HG03342 (cell line): ENCODE measurements at regions not wholly inside any gene's neighbourhood (a gene's known extent, or its start where the extent isn't known, plus 50 kb on each side); places are given as distances from the start of the nearest gene placed in this dataset.

Experiments used
- ATAC-seq: cut with Tn5 transposase; IDR thresholded peaks from one replicate; pipeline ENCODE4 v1.9.1; 2021; ENCODE audit warnings: mild to moderate bottlenecking, moderate library complexity; ENCODE audit not compliant: unreplicated experiment

DNA sequence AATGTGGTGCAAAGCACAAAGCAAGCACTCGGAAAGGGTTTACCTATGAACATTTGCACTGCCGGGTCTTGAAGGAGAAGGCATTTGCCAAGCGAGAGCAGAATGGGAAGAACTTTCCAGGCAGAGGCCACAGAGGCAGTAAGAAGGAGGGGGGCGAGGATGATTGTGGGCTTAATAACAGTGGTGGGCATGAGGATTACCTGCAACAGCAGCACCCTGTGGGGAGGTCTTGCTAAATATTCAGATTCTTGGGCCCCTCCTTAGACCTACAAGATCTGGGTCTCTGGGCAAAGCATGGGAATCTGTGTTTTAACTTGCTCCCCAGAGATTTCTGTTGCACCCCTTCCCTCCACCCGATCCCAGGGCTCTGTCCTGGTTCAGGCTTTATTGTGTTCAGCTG is 75.1 kb upstream of the ZBED5 start:
- ATAC-seq, result no peak

DNA sequence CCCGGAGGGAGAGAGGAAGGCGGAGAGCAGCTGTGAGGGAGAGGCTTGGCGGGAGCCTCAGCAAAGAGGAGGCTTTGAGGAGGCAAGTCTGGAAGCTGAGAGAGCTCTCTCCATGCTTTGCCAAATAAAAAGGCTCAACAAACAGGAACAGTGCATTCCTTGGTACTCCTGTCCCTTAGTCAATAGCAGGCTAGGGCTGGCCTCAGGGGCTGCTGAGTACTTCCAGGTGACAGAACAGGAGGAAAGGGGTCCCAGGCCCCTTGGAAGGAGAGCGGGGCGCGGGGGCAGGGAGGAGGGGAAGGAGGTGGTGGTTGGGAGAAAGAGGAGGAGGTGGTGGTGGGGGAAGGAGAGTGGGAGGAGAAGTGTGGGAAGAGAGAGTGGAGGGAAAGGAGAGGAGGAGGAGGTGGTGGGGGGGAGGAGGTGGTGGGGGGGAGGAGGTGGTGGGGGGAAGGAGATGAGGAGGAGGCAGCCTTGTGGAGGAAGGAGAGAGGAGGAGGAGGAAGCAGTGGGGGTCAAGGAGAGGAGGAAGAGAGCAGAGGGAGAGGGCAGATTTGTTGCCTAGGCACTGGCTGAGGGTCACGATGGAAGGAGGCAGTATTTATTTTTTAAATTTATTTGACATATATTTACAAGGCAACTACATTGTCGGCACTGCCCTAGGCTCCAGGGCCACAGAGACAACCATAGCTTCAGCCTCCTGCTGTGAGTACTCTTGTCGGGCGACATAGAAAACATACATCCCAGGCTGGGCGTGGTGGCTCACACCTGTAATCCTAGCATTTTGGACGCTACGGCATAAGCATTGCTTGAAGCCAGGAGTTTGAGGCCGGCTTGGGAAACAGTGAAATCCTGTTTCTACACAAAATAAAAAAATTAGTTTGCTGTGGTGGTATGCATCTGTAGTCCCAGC is 74.2 kb upstream of the ZBED5 start:
- ATAC-seq, result no peak

DNA sequence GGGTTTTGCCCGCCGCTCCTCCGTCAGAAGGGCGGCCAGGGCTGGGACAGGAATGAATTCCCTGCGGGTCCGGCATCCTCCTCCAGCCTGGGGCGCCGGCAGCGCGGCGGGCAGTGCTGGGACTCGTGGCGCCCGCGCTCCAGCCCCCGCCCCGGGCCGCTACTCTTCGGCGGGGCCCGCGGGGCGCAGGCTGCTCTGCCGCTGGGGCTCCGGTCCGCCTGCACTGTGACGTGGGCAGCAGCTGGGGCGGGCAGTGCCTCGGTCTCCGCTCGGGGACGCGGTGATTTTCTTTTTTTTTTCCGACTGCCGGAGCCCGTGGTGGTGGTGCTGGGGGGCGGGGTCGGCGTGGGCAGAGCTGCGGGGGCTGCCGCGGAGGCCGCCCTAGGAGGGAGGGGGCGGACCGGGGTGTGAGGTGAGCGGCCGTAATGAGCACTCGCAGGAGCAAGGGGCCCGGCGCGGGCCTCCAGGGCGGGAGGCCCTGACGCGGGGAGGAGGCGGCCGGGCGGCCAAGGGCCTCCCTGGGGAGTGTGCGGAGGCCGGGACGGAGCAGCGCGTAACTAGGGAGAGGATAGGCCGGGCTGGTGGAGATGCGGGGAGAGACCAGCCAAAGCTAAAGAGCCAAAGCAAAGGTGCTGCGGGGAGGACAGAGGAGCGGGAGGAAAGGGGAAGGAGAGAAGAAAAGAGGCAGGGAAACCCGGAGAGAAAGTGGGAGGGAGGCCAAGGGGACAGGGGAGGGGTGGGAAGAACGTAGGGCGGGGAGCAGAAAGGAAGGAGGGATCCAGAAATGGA is 73.3 kb upstream of the ZBED5 start:
- ATAC-seq, result no peak

DNA sequence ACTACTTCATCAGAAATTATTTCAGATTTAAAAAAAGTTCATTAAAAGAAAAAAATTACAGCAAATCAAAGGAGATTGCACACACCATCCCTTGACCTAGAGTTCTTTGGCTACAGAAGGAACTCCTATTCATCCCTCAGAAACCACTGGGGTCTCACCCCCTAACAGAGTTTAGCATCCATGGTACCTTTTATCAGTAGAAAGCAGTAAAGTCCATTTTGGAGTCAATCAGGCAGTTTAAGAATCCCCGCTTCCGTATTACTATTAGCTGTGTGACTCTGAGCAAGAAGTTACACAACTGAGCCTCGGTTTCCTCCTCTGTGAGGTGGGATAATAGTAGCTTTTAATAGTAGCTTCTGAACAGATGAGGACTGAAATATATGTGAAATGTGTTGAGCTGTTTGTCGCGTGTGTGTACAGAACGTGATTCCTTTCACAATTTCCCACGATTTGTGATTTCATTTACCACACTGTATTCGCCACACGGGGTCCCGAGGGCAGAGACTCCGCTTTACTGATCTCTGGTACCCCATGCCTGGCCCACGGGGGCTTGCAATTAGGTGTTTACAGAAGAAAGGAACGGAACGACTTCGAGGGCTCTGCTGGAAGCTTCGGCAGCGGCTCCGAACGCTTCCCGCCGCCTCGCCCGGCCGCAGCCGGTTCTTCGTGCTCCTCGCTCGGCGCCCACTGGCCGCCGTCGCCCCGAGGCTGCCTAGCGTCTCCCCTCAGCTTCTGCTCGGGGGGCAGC is 72.5 kb upstream of the ZBED5 start:
- ATAC-seq, result no peak

DNA sequence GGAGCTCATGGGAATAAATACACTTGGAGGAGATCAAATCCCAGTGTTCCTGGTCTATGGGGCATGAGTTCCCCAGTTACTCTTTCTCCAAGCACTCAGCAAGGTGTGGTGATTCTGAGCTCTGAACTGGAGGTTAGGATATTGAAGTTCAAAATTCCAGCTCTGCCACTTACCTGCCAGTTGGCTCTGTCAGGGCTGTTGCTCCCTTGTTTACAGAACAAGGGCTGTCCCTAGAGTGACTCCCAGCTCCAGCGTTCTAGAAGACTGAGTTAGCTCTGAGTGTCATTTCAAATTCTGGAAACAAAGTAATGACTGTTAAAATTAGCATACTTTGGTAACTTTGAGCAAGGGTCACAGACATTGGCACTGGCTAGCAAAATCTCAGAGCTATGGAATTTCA is 69.7 kb upstream of the ZBED5 start:
- ATAC-seq, result no peak

DNA sequence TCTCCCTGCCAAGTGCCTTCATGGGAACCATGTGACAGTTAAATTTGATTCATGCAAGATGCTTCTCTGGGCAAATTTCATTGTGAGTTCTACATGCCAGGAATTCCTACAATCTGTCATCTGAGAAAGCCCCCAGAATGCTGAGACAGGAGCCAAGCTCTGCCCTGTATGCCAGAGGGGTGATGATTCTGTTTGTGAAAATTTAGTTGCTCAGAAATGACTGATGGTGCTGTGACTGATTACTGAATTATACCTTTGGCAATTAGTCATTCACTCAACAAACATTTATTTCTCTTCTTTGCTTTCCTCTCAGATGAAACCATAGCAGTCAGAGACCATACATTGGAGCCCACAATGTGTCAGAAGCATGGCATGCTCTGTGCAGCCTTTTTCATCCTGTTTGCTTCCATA is 69.0 kb upstream of the ZBED5 start:
- ATAC-seq, result no peak

DNA sequence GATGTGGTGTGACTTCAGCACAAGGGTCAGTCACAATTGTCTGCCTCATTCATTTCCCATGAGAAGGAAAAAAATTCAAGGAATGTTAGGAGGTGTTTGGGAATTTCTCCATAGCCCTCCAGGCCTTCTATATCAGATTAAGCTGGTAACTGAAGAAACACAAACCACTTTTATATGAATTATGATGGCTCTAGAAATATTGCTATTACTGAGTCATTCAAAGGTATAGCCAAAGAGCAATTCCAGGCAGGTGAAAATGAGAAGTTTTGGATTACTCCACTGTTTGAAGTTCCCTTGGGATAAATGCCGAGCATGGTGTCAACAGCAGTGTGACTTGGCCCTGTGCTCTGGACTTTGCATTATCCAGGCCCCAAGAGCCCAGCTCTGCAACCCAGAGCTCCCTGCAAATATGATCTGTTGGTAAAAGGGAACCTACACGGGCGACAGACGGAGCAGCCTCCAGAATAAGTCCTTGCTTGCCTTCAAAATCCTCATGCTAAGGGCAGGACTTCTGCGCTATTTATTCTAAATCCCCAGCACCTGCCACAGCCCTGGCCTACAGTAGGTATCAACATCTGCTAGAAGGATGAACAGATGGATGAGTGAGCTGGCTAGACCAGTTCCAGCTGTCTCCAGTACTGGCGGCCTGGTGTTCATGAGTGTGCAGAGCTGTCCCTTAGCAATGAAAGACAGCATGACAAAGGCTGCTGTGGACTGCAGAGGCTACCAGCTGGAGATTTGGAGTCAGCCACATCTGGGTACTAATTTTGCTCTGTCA is 67.5 kb upstream of the ZBED5 start:
- no peak for ATAC-seq

DNA sequence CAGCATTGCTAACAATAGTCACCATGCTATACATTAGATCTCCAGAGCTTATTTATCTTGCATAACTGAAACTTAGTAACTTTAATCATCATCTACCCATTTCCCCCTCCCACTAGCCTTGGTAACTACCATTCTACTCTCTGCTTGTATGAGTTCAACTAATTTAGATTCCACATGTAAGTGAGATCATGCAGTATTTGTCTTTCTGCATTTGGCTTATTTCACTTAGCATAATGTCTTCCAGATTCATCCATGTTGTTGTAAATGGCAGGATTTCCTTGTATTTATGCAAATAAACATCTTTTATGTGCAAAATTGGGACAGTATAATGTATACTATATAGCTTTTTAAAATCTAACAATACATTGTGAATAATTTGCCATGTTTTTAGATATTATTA is 66.0 kb upstream of the ZBED5 start:
- ATAC-seq, result no peak

DNA sequence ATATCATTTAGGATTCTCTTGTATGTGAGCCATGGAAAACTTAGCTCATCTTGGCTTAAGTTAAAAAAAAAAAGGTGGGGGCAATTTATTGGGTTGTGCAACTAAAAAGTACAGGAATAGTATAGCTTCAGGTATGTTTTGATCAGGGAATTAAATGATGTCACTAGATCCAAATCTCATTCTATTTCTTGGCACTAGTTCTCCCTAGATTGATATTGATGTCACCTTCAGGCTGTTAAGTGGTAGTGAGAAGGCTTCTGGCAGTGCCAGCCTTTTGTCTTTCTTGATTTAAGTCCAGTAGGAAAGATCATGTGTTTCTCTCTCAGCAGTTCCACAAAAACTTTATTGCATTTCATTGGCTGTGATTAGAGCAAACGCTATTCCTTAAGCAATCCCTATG is 65.0 kb upstream of the ZBED5 start:
- no peak for ATAC-seq

DNA sequence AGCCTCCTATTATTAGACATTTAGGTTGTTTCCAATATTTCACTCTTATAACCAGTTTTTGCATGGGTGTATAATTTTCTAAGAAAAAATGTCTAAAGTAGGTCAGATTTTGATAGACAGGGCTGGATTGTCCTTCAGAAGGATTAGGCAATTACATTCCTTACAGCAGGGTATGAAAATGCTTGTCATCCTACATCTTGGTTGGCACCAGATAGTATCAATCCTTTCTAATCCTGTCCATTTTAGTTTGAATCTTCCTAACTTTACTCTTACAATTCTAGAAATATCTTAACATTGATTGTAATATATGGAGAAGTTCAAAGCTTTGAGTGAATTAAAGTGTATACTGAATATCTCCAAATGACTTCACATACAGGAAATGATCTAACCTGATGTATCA is 63.0 kb upstream of the ZBED5 start:
- ATAC-seq, result no peak

DNA sequence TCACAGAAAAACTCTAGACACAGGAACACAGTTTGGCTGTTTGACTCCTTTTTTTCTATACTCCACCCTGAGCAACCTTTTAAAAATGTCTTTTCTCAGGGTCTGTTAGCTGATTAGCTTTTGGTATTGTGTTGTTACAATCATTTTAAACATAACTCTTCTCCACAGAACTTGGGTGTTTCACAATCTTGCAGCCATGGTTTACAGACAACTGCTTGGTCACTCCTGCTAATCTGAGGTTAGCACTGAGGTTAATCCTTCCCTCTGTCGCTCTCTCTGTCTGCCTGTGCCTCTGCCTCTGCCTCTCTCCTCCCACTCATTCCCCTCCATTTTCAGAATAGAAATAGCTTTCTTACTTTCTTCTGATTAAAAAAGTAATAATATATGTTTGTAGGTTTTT is 62.4 kb upstream of the ZBED5 start:
- no peak for ATAC-seq

DNA sequence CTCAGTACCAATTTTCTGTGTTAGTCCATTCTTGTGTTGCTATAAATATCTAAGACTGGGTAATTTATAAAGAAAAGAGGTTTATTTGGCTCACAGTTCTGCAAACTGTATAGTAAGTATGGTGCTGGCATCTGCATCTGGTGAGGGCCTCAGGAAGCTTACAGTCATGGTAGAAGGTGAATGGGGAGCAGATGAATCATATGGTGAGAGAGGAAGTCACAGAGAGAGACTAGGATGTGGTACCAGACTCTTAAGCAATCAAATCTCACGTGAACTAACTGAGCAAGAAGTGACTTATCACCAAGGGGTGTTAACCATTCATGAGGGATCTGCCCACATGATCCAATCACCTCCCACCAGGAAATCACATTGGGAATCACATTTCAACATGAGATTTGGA is 60.8 kb upstream of the ZBED5 start:
- ATAC-seq, result no peak

DNA sequence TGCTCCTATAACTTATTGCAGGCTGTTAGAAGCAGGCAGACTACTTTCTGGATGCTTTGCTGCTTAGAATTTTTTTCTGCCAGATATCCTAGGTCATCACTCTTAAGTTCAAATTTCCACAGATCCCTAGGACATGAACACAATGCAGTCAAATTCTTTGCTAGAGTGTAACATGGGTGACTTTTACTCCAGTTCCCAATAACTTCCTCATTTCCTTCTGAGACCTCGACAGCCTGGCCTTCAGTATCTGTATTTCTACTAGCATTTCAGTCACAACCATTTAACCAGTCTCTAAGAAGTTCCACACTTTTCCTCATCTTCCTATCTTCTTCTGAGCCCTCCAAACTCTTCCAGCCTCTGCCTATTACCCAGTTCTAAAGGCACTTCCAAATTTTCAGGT is 60.4 kb upstream of the ZBED5 start:
- ATAC-seq, result no peak

DNA sequence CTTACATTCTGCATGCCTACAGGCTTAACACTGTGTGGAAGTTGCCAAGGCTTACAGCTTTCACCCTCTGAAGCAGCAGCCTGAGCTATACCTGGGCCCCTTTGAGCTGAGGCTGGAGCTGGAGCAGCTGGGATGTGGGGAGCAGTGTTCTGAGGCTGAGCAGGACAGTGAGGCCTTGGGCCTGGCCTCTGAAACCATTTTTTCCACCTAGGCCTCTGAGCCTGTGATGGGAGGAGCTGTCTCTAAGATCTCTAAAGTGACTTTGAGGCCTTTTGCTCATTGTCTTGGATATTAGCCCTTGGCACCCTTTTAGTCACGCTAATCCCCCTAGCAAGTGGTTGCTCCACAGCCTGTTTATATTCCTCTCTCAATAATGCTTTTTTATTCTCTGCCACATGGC is 59.9 kb upstream of the ZBED5 start:
- ATAC-seq, result no peak

DNA sequence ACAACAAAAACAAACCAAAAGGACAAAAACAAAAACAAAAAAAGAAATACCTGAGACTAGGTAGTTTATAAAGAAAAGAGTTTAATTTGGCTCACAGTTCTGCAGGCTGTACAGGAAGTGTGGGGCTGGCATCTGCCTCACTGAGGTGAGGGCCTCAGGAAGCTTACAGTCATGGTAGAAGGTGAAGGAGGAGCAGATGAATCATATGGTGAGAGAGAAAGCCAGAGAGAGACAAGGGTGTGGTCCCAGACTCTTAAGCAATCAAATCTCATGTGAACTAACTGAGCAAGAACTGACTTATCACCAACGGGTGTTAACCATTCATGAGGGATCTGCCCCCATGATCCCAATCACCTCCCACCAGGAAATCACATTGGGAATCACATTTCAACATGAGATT is 58.8 kb upstream of the ZBED5 start:
- ATAC-seq, result no peak

DNA sequence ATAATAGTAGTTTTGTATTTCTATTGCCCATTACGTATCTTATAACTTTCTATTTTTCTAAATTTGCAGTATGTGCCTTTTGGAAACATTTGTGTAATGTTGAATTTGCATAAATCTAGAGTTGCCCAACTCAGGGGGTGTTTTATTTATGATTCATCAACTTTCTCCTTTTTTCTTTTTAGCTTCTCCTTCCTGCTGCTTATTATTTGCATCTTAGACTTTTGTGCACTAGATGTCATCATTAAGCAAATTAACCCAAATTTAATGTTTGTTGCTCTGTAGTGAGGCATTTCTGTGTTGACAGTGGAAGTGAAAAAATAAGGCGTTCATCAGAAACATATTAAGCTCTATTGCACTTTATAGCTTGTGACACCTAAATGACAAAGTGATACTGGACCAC is 56.2 kb upstream of the ZBED5 start:
- no peak for ATAC-seq

DNA sequence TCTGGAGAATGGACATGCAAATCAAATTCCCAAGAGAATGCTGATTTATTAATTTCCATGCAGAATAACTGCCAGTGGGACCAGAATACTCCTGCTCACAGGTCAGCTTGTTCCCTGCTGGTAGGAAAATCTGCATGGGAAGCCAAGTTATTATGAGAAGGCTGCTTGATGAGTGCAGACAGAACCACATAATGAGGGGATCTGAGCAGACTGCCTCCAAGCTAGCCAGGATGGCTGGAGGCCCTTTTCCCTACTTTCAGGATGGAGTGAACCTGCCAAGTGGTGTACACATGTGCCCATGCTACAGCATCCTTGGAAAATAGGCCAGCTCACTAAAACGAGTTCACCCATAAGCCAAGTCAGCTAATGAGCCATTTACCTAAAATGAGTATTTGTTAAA is 55.2 kb upstream of the ZBED5 start:
- ATAC-seq, result no peak

DNA sequence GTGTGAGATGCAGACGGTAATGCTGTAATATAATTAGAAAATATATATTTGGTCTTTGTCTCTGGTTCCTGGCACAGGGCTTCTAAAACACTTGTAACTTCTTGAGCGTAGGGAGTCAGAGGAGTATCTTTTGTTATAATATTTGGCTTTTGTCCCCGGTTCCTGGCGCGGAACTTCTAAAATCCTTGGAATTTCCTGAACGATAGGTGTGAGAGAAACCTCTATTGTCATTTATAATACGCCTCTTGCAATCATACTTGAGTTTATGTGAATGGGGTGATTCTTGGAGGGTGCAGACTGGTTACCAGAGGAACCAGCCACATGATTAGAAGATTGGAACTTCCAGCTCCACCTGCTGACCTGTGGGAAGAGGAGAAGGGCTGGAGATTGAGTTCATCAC is 54.1 kb upstream of the ZBED5 start:
- no peak for ATAC-seq

DNA sequence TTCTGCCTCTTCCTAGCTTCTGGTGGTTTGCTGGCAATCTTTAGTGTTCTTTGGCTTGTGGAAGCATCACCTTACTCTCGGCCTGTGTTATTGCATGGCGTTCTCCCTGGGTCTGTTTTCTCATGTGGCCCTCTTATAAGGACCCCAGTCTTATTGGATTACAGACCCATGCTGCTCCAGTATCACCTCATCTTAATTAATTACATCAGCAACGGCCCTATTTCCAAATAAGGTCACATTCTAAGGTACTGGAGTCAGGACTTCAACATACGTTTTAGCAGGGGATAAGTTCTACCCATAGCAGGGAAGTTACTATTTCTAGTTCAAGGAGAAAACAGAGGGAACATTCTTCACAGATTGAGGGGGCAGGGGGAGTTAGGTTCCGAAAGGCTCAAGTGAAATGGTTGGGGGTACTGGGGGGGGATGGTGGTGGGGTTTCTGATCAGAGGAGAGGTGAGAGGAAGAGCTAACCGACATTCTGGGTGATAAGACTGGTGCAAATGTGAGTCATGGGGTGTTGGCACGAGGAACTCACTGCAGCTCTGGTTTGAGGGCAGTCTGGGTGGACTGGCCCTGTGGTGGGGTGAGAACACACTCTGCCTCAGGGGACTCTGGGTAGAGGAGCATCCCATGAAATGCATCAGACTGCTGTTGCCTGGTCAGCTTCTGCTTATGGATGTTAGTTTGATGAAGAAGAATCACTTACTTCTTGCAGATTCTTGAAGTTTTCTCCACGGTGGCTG is 51.5 kb upstream of the ZBED5 start:
- no peak for ATAC-seq
